Lower leg skin (tissue), 3 donors: ENCODE measurements at regions not wholly inside any gene's neighbourhood (a gene's known extent, or its start where the extent isn't known, plus 50 kb on each side); places are given as distances from the start of the nearest gene placed in this dataset.

ENCODE experiments used
- POLR2A ChIP-seq, 2 donors: fragments of 450-650 bp; IDR thresholded peaks; one replicate each; pipeline ENCODE4 v1.6.1; 2016 to 2017; ENCODE audit warnings: antibody characterized with exemption in 2 of 2, mild to moderate bottlenecking in 1 of 2, moderate library complexity in 1 of 2
- TF ChIP-seq, protein P1 (sequence below), 3 donors: fragments of 450-650 bp; IDR thresholded peaks; one replicate each; pipeline ENCODE4 v1.5.1; 2016; ENCODE audit warnings: antibody characterized with exemption in 3 of 3, mild to moderate bottlenecking in 3 of 3, moderate library complexity in 2 of 3

DNA sequence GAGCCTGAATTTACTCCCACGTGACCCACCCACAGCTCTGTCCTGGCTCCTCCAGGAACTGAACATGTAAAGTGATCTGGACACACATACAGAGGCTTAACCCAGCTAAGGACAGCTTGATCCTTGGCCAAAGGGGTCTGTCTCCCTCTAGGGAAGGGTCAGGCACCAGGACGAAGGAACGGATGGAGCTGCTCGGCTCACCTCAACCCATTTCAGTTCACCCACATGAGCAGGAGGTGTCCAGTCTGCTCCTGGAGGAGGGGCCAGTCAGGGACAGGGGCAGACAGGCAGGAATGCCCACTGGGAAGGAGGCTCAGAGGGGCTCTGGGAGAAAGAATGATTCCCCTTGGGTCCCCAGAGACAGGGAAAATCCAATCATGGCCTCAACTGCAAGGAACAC is 567.2 kb downstream of the PTPRU start:
- no peak for TF ChIP-seq POLR2A (IDR thresholded peaks at IDR 0.05)
- TF ChIP-seq, protein P1, sequence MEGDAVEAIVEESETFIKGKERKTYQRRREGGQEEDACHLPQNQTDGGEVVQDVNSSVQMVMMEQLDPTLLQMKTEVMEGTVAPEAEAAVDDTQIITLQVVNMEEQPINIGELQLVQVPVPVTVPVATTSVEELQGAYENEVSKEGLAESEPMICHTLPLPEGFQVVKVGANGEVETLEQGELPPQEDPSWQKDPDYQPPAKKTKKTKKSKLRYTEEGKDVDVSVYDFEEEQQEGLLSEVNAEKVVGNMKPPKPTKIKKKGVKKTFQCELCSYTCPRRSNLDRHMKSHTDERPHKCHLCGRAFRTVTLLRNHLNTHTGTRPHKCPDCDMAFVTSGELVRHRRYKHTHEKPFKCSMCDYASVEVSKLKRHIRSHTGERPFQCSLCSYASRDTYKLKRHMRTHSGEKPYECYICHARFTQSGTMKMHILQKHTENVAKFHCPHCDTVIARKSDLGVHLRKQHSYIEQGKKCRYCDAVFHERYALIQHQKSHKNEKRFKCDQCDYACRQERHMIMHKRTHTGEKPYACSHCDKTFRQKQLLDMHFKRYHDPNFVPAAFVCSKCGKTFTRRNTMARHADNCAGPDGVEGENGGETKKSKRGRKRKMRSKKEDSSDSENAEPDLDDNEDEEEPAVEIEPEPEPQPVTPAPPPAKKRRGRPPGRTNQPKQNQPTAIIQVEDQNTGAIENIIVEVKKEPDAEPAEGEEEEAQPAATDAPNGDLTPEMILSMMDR (IDR thresholded peaks at IDR 0.05) = no peak
